SK-N-SH (cell line): ENCODE measurements at regions not wholly inside any gene's neighbourhood (a gene's known extent, or its start where the extent isn't known, plus 50 kb on each side); places are given as distances from the start of the nearest gene placed in this dataset.

Source experiments
- CTCF ChIA-PET: fragments of 300-600, 350-600 bp; formaldehyde crosslinking; extraction: SDS; loops from one replicate; lab custom pipeline; 2021; lab: Yijun Ruan, JAX
- POLR2A ChIA-PET: fragments of 350-600 bp; sonication (Branson Sonifier 250); formaldehyde crosslinking; extraction: SDS; loops from one replicate; lab custom pipeline; 2020; ENCODE audit warnings: antibody characterized with exemption, inconsistent platforms; lab: Yijun Ruan, JAX
- DNase-seq: peaks from one replicate; pipeline ENCODE4 v3.0.0; 2012
- H2AFZ ChIP-seq: fragments of 200-600 bp; sonication (generic); 2 replicates; pipeline ENCODE4 v1.8.1; 2016; ENCODE audit warnings: antibody characterized with exemption, mild to moderate bottlenecking, low read depth
- H3F3A ChIP-seq: fragments of 200-600 bp; sonication (generic); replicated peaks from 2 replicates; pipeline ENCODE3; 2016; ENCODE audit warnings: antibody characterized with exemption, mild to moderate bottlenecking; ENCODE audit not compliant: insufficient read depth
- H3K27ac ChIP-seq, 2 experiments: fragments of 200-500 bp in 1 of 2; fragments of 200-600 bp in 1 of 2; sonication (Bioruptor generic) in 1 of 2; sonication (generic), shearing (Covaris generic) in 1 of 2; 2 replicates each; pipeline versions ENCODE4 v1.5.1 to v1.6.1; 2014 to 2016; ENCODE audit warnings: low read depth in 2 of 2, inconsistent platforms in 1 of 2, low read length in 1 of 2, mild to moderate bottlenecking in 1 of 2, mixed read lengths in 1 of 2
- H3K27me3 ChIP-seq: fragments of 200-600 bp; sonication (generic), shearing (Covaris generic); 2 replicates; pipeline ENCODE4 v1.6.1; 2016; ENCODE audit warnings: mixed run types; ENCODE audit not compliant: insufficient read depth
- H3K36me3 ChIP-seq, 2 experiments: fragments of 200-500 bp in 1 of 2; fragments of 200-600 bp in 1 of 2; sonication (Bioruptor generic) in 1 of 2; sonication (generic) in 1 of 2; replicated peaks in 1 of 2; 2 replicates each; pipeline versions ENCODE3 to v1.5.1; 2014 to 2016; ENCODE audit warnings: low read length in 1 of 2, mild to moderate bottlenecking in 1 of 2; ENCODE audit not compliant: insufficient read depth in 2 of 2, control insufficient read depth in 1 of 2
- H3K4me1 ChIP-seq, 2 experiments: fragments of 200-500 bp in 1 of 2; fragments of 200-600 bp in 1 of 2; sonication (Bioruptor generic) in 1 of 2; sonication (generic), shearing (Covaris generic) in 1 of 2; 2 replicates each; pipeline versions ENCODE4 v1.5.1 to v1.6.1; 2014 to 2016; ENCODE audit warnings: low read depth in 1 of 2, low read length in 1 of 2, mixed run types in 1 of 2; ENCODE audit not compliant: insufficient read depth in 2 of 2, control insufficient read depth in 1 of 2
- H3K4me2 ChIP-seq: fragments of 200-600 bp; sonication (generic), shearing (Covaris generic); 2 replicates; pipeline ENCODE4 v1.6.1; 2017; ENCODE audit warnings: mixed run types
- H3K4me3 ChIP-seq, 2 experiments: fragments of 200-500 bp in 1 of 2; fragments of 200-600 bp in 1 of 2; sonication (Bioruptor generic) in 1 of 2; sonication (generic), shearing (Covaris generic) in 1 of 2; 2 replicates each; pipeline versions ENCODE4 v1.5.1 to v1.8.1; 2014 to 2016; ENCODE audit warnings: low read depth in 2 of 2, inconsistent platforms in 1 of 2, low read length in 1 of 2, mild to moderate bottlenecking in 1 of 2, mixed read lengths in 1 of 2, moderate library complexity in 1 of 2
- H3K79me2 ChIP-seq: fragments of 200-600 bp; sonication (generic); 2 replicates; pipeline ENCODE4 v1.8.1; 2017; ENCODE audit warnings: mild to moderate bottlenecking; ENCODE audit not compliant: insufficient read depth
- H3K9ac ChIP-seq: fragments of 200-600 bp; sonication (generic); 2 replicates; pipeline ENCODE4 v1.6.1; 2017; ENCODE audit warnings: mixed run types
- H3K9me2 ChIP-seq: fragments of 200-600 bp; sonication (generic); 2 replicates; pipeline ENCODE4 v1.6.1; 2017; ENCODE audit warnings: mixed run types
- H3K9me3 ChIP-seq: fragments of 200-600 bp; sonication (generic); 2 replicates; pipeline ENCODE4 v1.6.1; 2017; ENCODE audit warnings: mixed run types, mild to moderate bottlenecking, moderate library complexity
- H4K20me1 ChIP-seq: fragments of 200-600 bp; sonication (generic); 2 replicates; pipeline ENCODE4 v1.6.1; 2017; ENCODE audit warnings: mild to moderate bottlenecking, mixed run types; ENCODE audit not compliant: insufficient read depth
- CHD2 ChIP-seq: fragments of 150-350 bp; IDR thresholded peaks from 2 replicates; pipeline ENCODE4 v1.6.1; 2018; ENCODE audit warnings: low read length; ENCODE audit not compliant: partially characterized antibody
- EP300 ChIP-seq, 2 experiments: IDR thresholded peaks; 2 replicates each; pipeline versions ENCODE4 v1.4.0 to v1.6.1; 2012; ENCODE audit warnings: borderline replicate concordance in 1 of 2, low read depth in 1 of 2, low read length in 1 of 2
- FOXM1 ChIP-seq: IDR thresholded peaks from 2 replicates; pipeline ENCODE4 v1.4.0; 2012; ENCODE audit warnings: low read depth, mild to moderate bottlenecking
- JUND ChIP-seq: IDR thresholded peaks from 2 replicates; pipeline ENCODE4 v1.4.0; 2012
- NFIC ChIP-seq: IDR thresholded peaks from 2 replicates; pipeline ENCODE4 v1.4.0; 2012; ENCODE audit warnings: borderline replicate concordance
- NRF1 ChIP-seq: IDR thresholded peaks from 2 replicates; pipeline ENCODE4 v1.6.1; 2012; ENCODE audit warnings: low read depth, mild to moderate bottlenecking, low read length
- PBX3 ChIP-seq: IDR thresholded peaks from 2 replicates; pipeline ENCODE4; 2012
- POLR2AphosphoS5 ChIP-seq: IDR thresholded peaks from 2 replicates; pipeline ENCODE4 v1.6.1; 2012; ENCODE audit warnings: low read depth, low read length
- RFX5 ChIP-seq: IDR thresholded peaks from 2 replicates; pipeline ENCODE4 v1.6.1; 2012; ENCODE audit warnings: mild to moderate bottlenecking, improper control_type of control experiment, low read length
- SIN3A ChIP-seq: IDR thresholded peaks from 2 replicates; pipeline ENCODE4 v1.6.1; 2012; ENCODE audit warnings: low read depth, mild to moderate bottlenecking, low read length, moderate library complexity, borderline replicate concordance
- TAF1 ChIP-seq: IDR thresholded peaks from 2 replicates; pipeline ENCODE4 v1.6.1; 2012; ENCODE audit warnings: low read depth, mild to moderate bottlenecking, low read length, moderate library complexity, borderline replicate concordance
- TCF12 ChIP-seq: IDR thresholded peaks from 2 replicates; pipeline ENCODE4 v1.4.0; 2012
- USF1 ChIP-seq: IDR thresholded peaks from 2 replicates; pipeline ENCODE4 v1.4.0; 2012; ENCODE audit warnings: low read depth, borderline replicate concordance
- ZBTB33 ChIP-seq: IDR thresholded peaks from 2 replicates; pipeline ENCODE4 v1.4.0; 2012; ENCODE audit warnings: low read depth, borderline replicate concordance
- WGBS: methylation state at CpG from one replicate; pipeline ENCODE4 v1.1.6; 2017; ENCODE audit warnings: low lambda C conversion rate; 5-methylcytosine and 5-hydroxymethylcytosine counted together

GRCh38 chr7:145862212-145862611 is 254.4 kb upstream of the CNTNAP2 start:
- H2AFZ ChIP-seq, result no peak overlapping the region
- WGBS, result 30% methylated on average over 5 of the region's 5 CpGs
- H3K9ac ChIP-seq, result no peak overlapping the region
- no peak overlapping the region for H3K4me2 ChIP-seq
- H3K79me2 ChIP-seq, result no peaks in the 10 kb centered on the region
- H3K36me3 ChIP-seq, result no peaks in the 10 kb centered on the region
- H3K27ac ChIP-seq, result no peak overlapping the region
- no peak for DNase-seq
- no peak overlapping the region for H3K4me3 ChIP-seq
- ChIA-PET POLR2A (no interaction called here), CTCF (interaction anchor here (1.9 kb wide), 1 partner anchor 14 kb away, joined by 4 read pairs; no protein-coding TSS in a partner anchor)
- peaks cover 19% of the 10 kb centered on the region for H3K9me3 ChIP-seq
- no peaks in the 10 kb centered on the region for H4K20me1 ChIP-seq
- H3F3A ChIP-seq, result no peaks in the 10 kb centered on the region
- TF ChIP-seq JUND, result no peak
- no peak for TF ChIP-seq TAF1
- no peak for TF ChIP-seq SIN3A
- TF ChIP-seq TCF12, result no peak
- H3K4me1 ChIP-seq, result no peaks in the 10 kb centered on the region
- H3K9me2 ChIP-seq, result no peaks in the 10 kb centered on the region
- H3K27me3 ChIP-seq, result no peaks in the 10 kb centered on the region

GRCh38 chr7:145860809-145861208 is 255.8 kb upstream of the CNTNAP2 start:
- Histone ChIP-seq H4K20me1 (no peaks in the 10 kb centered on the region), H3K4me1 (no peaks in the 10 kb centered on the region), H3F3A (no peaks in the 10 kb centered on the region), H3K9ac (no peak overlapping the region), H3K79me2 (no peaks in the 10 kb centered on the region), H3K4me3 (no peak overlapping the region), H3K9me3 (peaks cover 15% of the 10 kb centered on the region), H3K27me3 (no peaks in the 10 kb centered on the region), H2AFZ (no peak overlapping the region), H3K27ac (no peak overlapping the region), H3K9me2 (no peaks in the 10 kb centered on the region), H3K4me2 (no peak overlapping the region), H3K36me3 (no peaks in the 10 kb centered on the region)
- CTCF ChIA-PET, result interaction anchor here (1.9 kb wide), 1 partner anchor 13 kb away, joined by 4 read pairs; no protein-coding TSS in a partner anchor
- no peak for TF ChIP-seq RFX5
- TF ChIP-seq NRF1, result no peak
- TF ChIP-seq USF1, result no peak
- TF ChIP-seq EP300 (IDR thresholded peaks at IDR 0.05; ENCODE audit: borderline replicate concordance in 1 of 2, low read depth in 1 of 2, low read length in 1 of 2), result no peak
- TF ChIP-seq PBX3, result no peak
- no peak for TF ChIP-seq CHD2
- no peak for TF ChIP-seq FOXM1
- no peak for TF ChIP-seq NFIC
- TF ChIP-seq ZBTB33, result no peak
- TF ChIP-seq POLR2AphosphoS5, result no peak
- 0% methylated on average over 1 of the region's 1 CpG for WGBS
- DNase-seq, result no peak
- POLR2A ChIA-PET, result no interaction called here
